WERI-Rb-1 (cell line): ENCODE measurements at regions not wholly inside any gene's neighbourhood (a gene's known extent, or its start where the extent isn't known, plus 50 kb on each side); places are given as distances from the start of the nearest gene placed in this dataset.

Source experiments
- DNase-seq: peaks from one replicate; pipeline ENCODE4 v3.0.0-alpha.2; 2020
- H3K27ac ChIP-seq: fragments of 250-450 bp; sonication (Bioruptor Pico); 2 replicates; pipeline ENCODE4 v1.5.1; 2020; ENCODE audit warnings: mild to moderate bottlenecking, moderate library complexity
- H3K27me3 ChIP-seq: fragments of 250-450 bp; sonication (Bioruptor Pico); 2 replicates; pipeline ENCODE4 v1.5.1; 2021; ENCODE audit warnings: mild to moderate bottlenecking, low read depth, moderate library complexity; ENCODE audit not compliant: insufficient read depth, severe bottlenecking
- H3K36me3 ChIP-seq: fragments of 250-450 bp; sonication (Bioruptor Pico); 2 replicates; pipeline ENCODE4 v1.5.1; 2020; ENCODE audit warnings: mild to moderate bottlenecking, moderate library complexity
- H3K4me3 ChIP-seq: 2 replicates; pipeline ENCODE4 v1.5.1; 2011; ENCODE audit warnings: low read depth, mild to moderate bottlenecking, control low read depth, low read length
- H3K9me3 ChIP-seq: fragments of 250-450 bp; sonication (Bioruptor Pico); 2 replicates; pipeline ENCODE4 v1.5.1; 2021; ENCODE audit warnings: mild to moderate bottlenecking, moderate library complexity; ENCODE audit not compliant: severe bottlenecking
- CTCF ChIP-seq: IDR thresholded peaks from 2 replicates; pipeline ENCODE4 v1.5.1; 2011; ENCODE audit warnings: low read depth, mild to moderate bottlenecking, control low read depth, inconsistent platforms, low read length

- no peak overlapping the region for H3K27ac ChIP-seq
- H3K4me3 ChIP-seq: peak overlapping the region; percentile 42; the same call in 1 of the 2 replicates
Measured at GRCh38 chr15:99485992-99486370, 79.8 kb upstream of the MEF2A start.

GRCh38 chr15:99486371-99487336 is 79.1 kb upstream of the MEF2A start:
- DNase-seq: peak; percentile 27
- Histone ChIP-seq H3K4me3 (peak overlapping the region; percentile 42), H3K9me3 (no peaks in the 10 kb centered on the region), H3K27me3 (no peaks in the 10 kb centered on the region), H3K36me3 (no peaks in the 10 kb centered on the region), H3K27ac (no peak overlapping the region)
- TF ChIP-seq CTCF: no peak

More at GRCh38 chr15:99485992-99486370, 79.8 kb upstream of the MEF2A start:
- TF ChIP-seq CTCF: no peak
- Histone ChIP-seq H3K36me3 (no peaks in the 10 kb centered on the region), H3K27me3 (no peaks in the 10 kb centered on the region), H3K9me3 (no peaks in the 10 kb centered on the region)
- no peak for DNase-seq

- no peaks in the 10 kb centered on the region for H3K27me3 ChIP-seq
- TF ChIP-seq CTCF: no peak
- no peaks in the 10 kb centered on the region for H3K9me3 ChIP-seq
- H3K36me3 ChIP-seq: no peaks in the 10 kb centered on the region
- H3K4me3 ChIP-seq: peak overlapping the region; percentile 42
- no peak for DNase-seq
- H3K27ac ChIP-seq: no peak overlapping the region
Measured at GRCh38 chr15:99487337-99487730, 78.5 kb upstream of the MEF2A start.

GRCh38 chr15:99492275-99492674 is 73.5 kb upstream of the MEF2A start:
- no peaks in the 10 kb centered on the region for H3K27me3 ChIP-seq
- TF ChIP-seq CTCF: no peak
- no peak overlapping the region for H3K27ac ChIP-seq

GRCh38 chr15:99492716-99493115 is 73.1 kb upstream of the MEF2A start:
- Histone ChIP-seq H3K9me3 (no peaks in the 10 kb centered on the region), H3K27me3 (no peaks in the 10 kb centered on the region), H3K4me3 (no peak overlapping the region), H3K27ac (no peak overlapping the region), H3K36me3 (no peaks in the 10 kb centered on the region)
- no peak for DNase-seq
- no peak for TF ChIP-seq CTCF

More at GRCh38 chr15:99492275-99492674, 73.5 kb upstream of the MEF2A start:
- Histone ChIP-seq H3K9me3 (no peaks in the 10 kb centered on the region), H3K36me3 (no peaks in the 10 kb centered on the region), H3K4me3 (no peak overlapping the region)
- DNase-seq: no peak
